B cell (primary cell): ENCODE measurements at regions not wholly inside any gene's neighbourhood (a gene's known extent, or its start where the extent isn't known, plus 50 kb on each side); places are given as distances from the start of the nearest gene placed in this dataset.

Source experiments
- ATAC-seq: fragments of 200-7000 bp; cut with Tn5 transposase; one replicate; pipeline ENCODE4 v1.10.0; 2021; ENCODE audit warnings: low read depth, mild to moderate bottlenecking, moderate number of reproducible peaks, moderate library complexity
- CTCF ChIA-PET: fragments of 350-600 bp; sonication (Branson Sonifier 250); formaldehyde crosslinking; loops from one replicate; lab custom pipeline; 2021; ENCODE audit warnings: antibody characterized with exemption, inconsistent platforms; lab: Charles Lee
- POLR2A ChIA-PET: fragments of 350-600 bp; sonication (Branson Sonifier 250); formaldehyde crosslinking; loops from one replicate; lab custom pipeline; 2021; ENCODE audit warnings: antibody characterized with exemption; lab: Charles Lee
- DNase-seq: peaks from one replicate; pipeline ENCODE4 v3.0.0; 2013
- H2AFZ ChIP-seq: 2 replicates; pipeline ENCODE4 v1.6.1; 2012; ENCODE audit warnings: mild to moderate bottlenecking, low read depth, low read length; ENCODE audit not compliant: insufficient read depth, poor library complexity, severe bottlenecking
- H3K27ac ChIP-seq, 2 donors: 1 replicate in 1 of 2; 2 replicates in 1 of 2; pipeline ENCODE4 v1.5.1; 2012 to 2013; ENCODE audit warnings: low read length in 2 of 2, mild to moderate bottlenecking in 2 of 2, moderate library complexity in 1 of 2
- H3K27me3 ChIP-seq, 4 experiments: fragments of 200-600 bp in 1 of 4; sonication (generic) in 1 of 4; replicated peaks in 1 of 4; 1 replicate in 2 of 4; 2 replicates in 2 of 4; pipeline versions ENCODE4 v1.6.1 to v1.7.0; 2013 to 2016; ENCODE audit warnings: low read length in 3 of 4, mild to moderate bottlenecking in 2 of 4, mixed read lengths in 1 of 4, moderate library complexity in 1 of 4; ENCODE audit not compliant: insufficient read depth in 4 of 4, control insufficient read depth in 3 of 4; ENCODE audit errors: control extremely low read depth in 1 of 4
- H3K36me3 ChIP-seq, 2 experiments: replicated peaks in 1 of 2; 1 replicate in 1 of 2; 2 replicates in 1 of 2; pipeline versions ENCODE4 v1.6.1 to v1.7.1; 2013; ENCODE audit warnings: low read length in 1 of 2; ENCODE audit not compliant: insufficient read depth in 2 of 2, control insufficient read depth in 1 of 2; ENCODE audit errors: control extremely low read depth in 1 of 2, extremely low read depth in 1 of 2
- H3K4me1 ChIP-seq, 2 donors: fragments of 200-600 bp in 1 of 2; sonication (generic) in 1 of 2; 1 replicate in 1 of 2; 2 replicates in 1 of 2; pipeline versions ENCODE4 v1.5.1 to v1.6.1; 2013 to 2017; ENCODE audit warnings: low read length in 2 of 2; ENCODE audit not compliant: control insufficient read depth in 2 of 2, insufficient read depth in 2 of 2
- H3K4me2 ChIP-seq: replicated peaks from 2 replicates; pipeline ENCODE3; 2012; ENCODE audit warnings: mild to moderate bottlenecking, low read depth, low read length; ENCODE audit not compliant: poor library complexity, severe bottlenecking
- H3K4me3 ChIP-seq, 5 experiments: fragments of 200-600 bp in 1 of 5; sonication (generic) in 1 of 5; 1 replicate in 3 of 5; 2 replicates in 2 of 5; pipeline versions ENCODE4 v1.5.1 to v1.7.0; 2011 to 2016; ENCODE audit warnings: low read length in 4 of 5, mild to moderate bottlenecking in 4 of 5, low read depth in 2 of 5, control low read depth in 1 of 5, moderate library complexity in 1 of 5; ENCODE audit not compliant: insufficient read depth in 1 of 5; ENCODE audit errors: control extremely low read depth in 1 of 5, extremely low read depth in 1 of 5
- H3K79me2 ChIP-seq: fragments of 200-600 bp; sonication (generic); one replicate; pipeline ENCODE4 v1.6.0; 2016; ENCODE audit warnings: low read length; ENCODE audit not compliant: control insufficient read depth, insufficient read depth
- H3K9ac ChIP-seq: fragments of 200-600 bp; sonication (generic); 2 replicates; pipeline ENCODE4 v1.6.1; 2017; ENCODE audit warnings: mild to moderate bottlenecking, low read length, moderate library complexity
- H3K9me3 ChIP-seq, 3 donors: one replicate each; pipeline versions ENCODE4 v1.6.1 to v1.7.1; 2013; ENCODE audit warnings: low read length in 2 of 3; ENCODE audit not compliant: control insufficient read depth in 2 of 3, insufficient read depth in 1 of 3; ENCODE audit errors: control extremely low read depth in 1 of 3
- H4K20me1 ChIP-seq: 2 replicates; pipeline ENCODE4 v1.6.0; 2012; ENCODE audit warnings: mild to moderate bottlenecking, low read length; ENCODE audit not compliant: insufficient read depth, control insufficient read depth, poor library complexity, severe bottlenecking
- H3K27ac Mint-ChIP-seq: one replicate; pipeline ENCODE4 v1.8.0; 2021; ENCODE audit warnings: mixed read lengths
- H3K27me3 Mint-ChIP-seq: one replicate; pipeline ENCODE4 v1.8.0; 2021; ENCODE audit warnings: mixed read lengths
- H3K4me1 Mint-ChIP-seq: one replicate; pipeline ENCODE4 v1.8.0; 2021; ENCODE audit warnings: mixed read lengths
- H3K4me3 Mint-ChIP-seq: one replicate; pipeline ENCODE4 v1.8.0; 2021; ENCODE audit warnings: mixed read lengths
- H3K9me3 Mint-ChIP-seq: one replicate; pipeline ENCODE4 v1.8.0; 2022; ENCODE audit warnings: mixed read lengths; ENCODE audit not compliant: insufficient read depth
- CTCF ChIP-seq: fragments of 200-600 bp; IDR thresholded peaks from one replicate; pipeline ENCODE4 v1.8.0; 2022; ENCODE audit warnings: antibody characterized with exemption, mild to moderate bottlenecking
- EZH2 ChIP-seq: IDR thresholded peaks from 2 replicates; pipeline ENCODE4 v1.6.1; 2012; ENCODE audit warnings: borderline replicate concordance, low read depth, mild to moderate bottlenecking, moderate library complexity, low read length; ENCODE audit not compliant: insufficient read depth, poor library complexity, severe bottlenecking
- WGBS: methylation state at CpG from one replicate; pipeline ENCODE4 v1.1.5; 2013; ENCODE audit warnings: missing lambda C conversion rate; ENCODE audit not compliant: insufficient coverage; 5-methylcytosine and 5-hydroxymethylcytosine counted together
- intact Hi-C: fragments of 100-400 bp; cut with micrococcal nuclease; formaldehyde crosslinking; loops from one replicate; pipeline ENCODE4 v1.10.0; 2022

- H3K79me2 ChIP-seq, result no peaks in the 10 kb centered on the region
- intact Hi-C loops, result no loop called here
- no peaks in the 10 kb centered on the region for H3K27me3 ChIP-seq
- no peak overlapping the region for H2AFZ ChIP-seq
- ATAC-seq, result no peak
- no peaks in the 10 kb centered on the region for H3K4me1 ChIP-seq
- no peaks in the 10 kb centered on the region for H4K20me1 ChIP-seq
- POLR2A ChIA-PET, result no interaction called here
- H3K9me3 ChIP-seq, result no peaks in the 10 kb centered on the region
- Mint-ChIP-seq H3K4me1 (no peaks in the 10 kb centered on the region), H3K9me3 (peaks cover 4% of the 10 kb centered on the region), H3K4me3 (no peak overlapping the region), H3K27ac (no peak overlapping the region), H3K27me3 (no peaks in the 10 kb centered on the region)
- H3K4me3 ChIP-seq, result no peak overlapping the region
- no peak for DNase-seq
- H3K27ac ChIP-seq, result no peak overlapping the region
- no peak overlapping the region for H3K9ac ChIP-seq
- WGBS, result 83% methylated on average over 1 of the region's 2 CpGs
- no peaks in the 10 kb centered on the region for H3K36me3 ChIP-seq
- H3K4me2 ChIP-seq, result no peak overlapping the region
- TF ChIP-seq EZH2 (no peak), CTCF (no peak)
- CTCF ChIA-PET, result interaction anchor here (0.6 kb wide), 1 partner anchor 264 kb away, joined by 3 read pairs; no protein-coding TSS in a partner anchor
Observed at GRCh38 chr1:80836505-80836904, 964.2 kb upstream of the ADGRL2 start.

- ChIA-PET POLR2A (no interaction called here), CTCF (no interaction called here)
- Mint-ChIP-seq H3K9me3 (no peaks in the 10 kb centered on the region), H3K4me3 (no peak overlapping the region), H3K27me3 (no peaks in the 10 kb centered on the region), H3K27ac (no peak overlapping the region), H3K4me1 (no peaks in the 10 kb centered on the region)
- TF ChIP-seq CTCF, result no peak
- no peak for TF ChIP-seq EZH2
- DNase-seq (no peak), ATAC-seq (no peak)
- no peak overlapping the region for H3K27ac ChIP-seq
- H3K27me3 ChIP-seq, result no peaks in the 10 kb centered on the region
- H3K36me3 ChIP-seq, result no peaks in the 10 kb centered on the region
- intact Hi-C loops, result no loop called here
- H4K20me1 ChIP-seq, result no peaks in the 10 kb centered on the region
- peaks cover 0 to 3% (median 0%) of the 10 kb centered on the region in 3 donors for H3K9me3 ChIP-seq
- 97% methylated on average over 3 of the region's 3 CpGs for WGBS
- H3K79me2 ChIP-seq, result no peaks in the 10 kb centered on the region
- H3K4me2 ChIP-seq, result no peak overlapping the region
- H3K4me3 ChIP-seq, result no peak overlapping the region
- no peak overlapping the region for H2AFZ ChIP-seq
- no peaks in the 10 kb centered on the region for H3K4me1 ChIP-seq
- H3K9ac ChIP-seq, result no peak overlapping the region
Observed at GRCh38 chr1:80827666-80828065, 973.1 kb upstream of the ADGRL2 start.
